ENCODE measurements at regions not wholly inside any gene's neighbourhood (a gene's known extent, or its start where the extent isn't known, plus 50 kb on each side); places are given as distances from the start of the nearest gene placed in this dataset.

GRCh38 chr13:37211487-37211886 is 106.0 kb upstream of the CSNK1A1L start:
- no peak overlapping the region for H3K4me2 ChIP-seq
- WGBS (ENCODE audit: missing lambda C conversion rate), result 27% methylated on average over 7 of the region's 7 CpGs
- POLR2A ChIA-PET, result no interaction called here

GRCh38 chr13:37209621-37210580 is 104.4 kb upstream of the CSNK1A1L start:
- ChIA-PET CTCF (no interaction called here), POLR2A (no interaction called here)
- Histone ChIP-seq H3K9me3 (no peaks in the 10 kb centered on the region), H3K27ac (no peak overlapping the region), H3K4me2 (no peak overlapping the region), H3K4me1 (no peaks in the 10 kb centered on the region), H3K4me3 (no peak overlapping the region)
- TF ChIP-seq BCL3 (IDR thresholded peaks at IDR 0.05) (no peak), NPAS2 (CRISPR knock-in tag; IDR thresholded peaks at IDR 0.05; ENCODE audit: borderline replicate concordance) (no peak), HMGXB4 (CRISPR knock-in tag; IDR thresholded peaks at IDR 0.05; ENCODE audit: borderline replicate concordance) (no peak), EP300 (IDR thresholded peaks at IDR 0.05) (no peak)
- DNase-seq (ENCODE audit: low read depth in 1 of 2, low spot score in 1 of 2) (no peak), ATAC-seq (no peak), FAIRE-seq (no peak)
- 15% methylated on average over 4 of the region's 4 CpGs for WGBS (ENCODE audit: missing lambda C conversion rate)

More at GRCh38 chr13:37211487-37211886, 106.0 kb upstream of the CSNK1A1L start:
- Histone ChIP-seq H3K9me3 (no peaks in the 10 kb centered on the region), H3K4me3 (no peak overlapping the region), H3K4me1 (no peaks in the 10 kb centered on the region), H3K27ac (no peak overlapping the region)
- no peak for ATAC-seq
- CTCF ChIA-PET, result no interaction called here
- DNase-seq (ENCODE audit: low read depth in 1 of 2, low spot score in 1 of 2), result no peak
- TF ChIP-seq HDAC2 (IDR thresholded peaks at IDR 0.05) (no peak), FOXS1 (CRISPR knock-in tag; IDR thresholded peaks at IDR 0.05) (no peak), FOSB (CRISPR knock-in tag; IDR thresholded peaks at IDR 0.05) (no peak), NR3C1 (IDR thresholded peaks at IDR 0.05) (no peak), USF2 (IDR thresholded peaks at IDR 0.05) (no peak)
- FAIRE-seq, result no peak

GRCh38 chr13:37207691-37208451 is 102.4 kb upstream of the CSNK1A1L start:
- POLR2A ChIA-PET, result no interaction called here
- H3K4me2 ChIP-seq, result no peak overlapping the region
- TF ChIP-seq NR3C1 (IDR thresholded peaks at IDR 0.05), result no peak
- H3K4me3 ChIP-seq, result no peak overlapping the region
- DNase-seq (ENCODE audit: low read depth in 1 of 2, low spot score in 1 of 2) (no peak), ATAC-seq (no peak), FAIRE-seq (no peak)
- H3K9me3 ChIP-seq, result no peaks in the 10 kb centered on the region
- CTCF ChIA-PET, result no interaction called here
- H3K4me1 ChIP-seq, result no peaks in the 10 kb centered on the region
- H3K27ac ChIP-seq, result no peak overlapping the region
- 0% methylated on average over 4 of the region's 4 CpGs for WGBS (ENCODE audit: missing lambda C conversion rate)

- Histone ChIP-seq H3K4me1 (no peaks in the 10 kb centered on the region), H3K9me3 (no peaks in the 10 kb centered on the region), H3K4me3 (no peak overlapping the region), H3K27ac (no peak overlapping the region), H3K4me2 (no peak overlapping the region)
- no peak for DNase-seq (ENCODE audit: low read depth in 1 of 2, low spot score in 1 of 2)
- ChIA-PET CTCF (no interaction called here), POLR2A (no interaction called here)
- no peak for ATAC-seq
- 4% methylated on average over 2 of the region's 2 CpGs for WGBS (ENCODE audit: missing lambda C conversion rate)
- FAIRE-seq, result no peak
- TF ChIP-seq CHD2 (IDR thresholded peaks at IDR 0.05; ENCODE audit: low read length, partially characterized antibody) (no peak), GATA3 (IDR thresholded peaks at IDR 0.05; ENCODE audit: borderline replicate concordance) (no peak), HOXB13 (CRISPR knock-in tag; IDR thresholded peaks at IDR 0.05; ENCODE audit: low read depth) (no peak), ESRRA (IDR thresholded peaks at IDR 0.05; ENCODE audit: borderline replicate concordance, low read length) (no peak), EHF (CRISPR knock-in tag; IDR thresholded peaks at IDR 0.05) (no peak), ELK1 (IDR thresholded peaks at IDR 0.05; ENCODE audit: low read depth, low read length) (no peak), CEBPB (IDR thresholded peaks at IDR 0.05) (no peak), FOXS1 (CRISPR knock-in tag; IDR thresholded peaks at IDR 0.05) (no peak), TP53 (CRISPR knock-in tag; IDR thresholded peaks at IDR 0.05) (no peak), ZC3H11A (IDR thresholded peaks at IDR 0.05) (no peak), BHLHE40 (IDR thresholded peaks at IDR 0.05; ENCODE audit: low read depth, low read length) (no peak), HOXB5 (CRISPR knock-in tag; IDR thresholded peaks at IDR 0.05) (no peak), ZFP36 (IDR thresholded peaks at IDR 0.05; ENCODE audit: borderline replicate concordance, partially characterized antibody) (no peak), POLR2AphosphoS2 (conservative IDR thresholded peaks at IDR 0.05; ENCODE audit: low read length) (no peak), POLR2A (IDR thresholded peaks at IDR 0.05; ENCODE audit: low read length) (no peak), ZNF302 (CRISPR knock-in tag; IDR thresholded peaks at IDR 0.05) (no peak), NPAS2 (CRISPR knock-in tag; IDR thresholded peaks at IDR 0.05; ENCODE audit: borderline replicate concordance) (no peak)
Measured at GRCh38 chr13:37202264-37202663, 96.8 kb upstream of the CSNK1A1L start.
